ENCODE measurements at regions not wholly inside any gene's neighbourhood (a gene's known extent, or its start where the extent isn't known, plus 50 kb on each side); places are given as distances from the start of the nearest gene placed in this dataset.
"Not testable (repeated sequence)": the region's sequence is repeated elsewhere in the genome, so short reads cannot be mapped to it uniquely, and the experiment has no call there.

GRCh38 chr1:99481-99880, 352.0 kb downstream of the OR4F29 start:
- DNase-seq (ENCODE audit: low read depth), result not testable (repeated sequence)

- not testable (repeated sequence) for DNase-seq (ENCODE audit: low read depth)
These were observed 352.7 kb downstream of the OR4F29 start for GRCh38 chr1:98811-99210.

- not testable (repeated sequence) for DNase-seq (ENCODE audit: low read depth)
These were observed 360.2 kb downstream of the OR4F29 start for GRCh38 chr1:91279-91678.

GRCh38 chr1:88110-88509, 363.4 kb downstream of the OR4F29 start:
- not testable (repeated sequence) for DNase-seq (ENCODE audit: low read depth)

- DNase-seq (ENCODE audit: low read depth), result not testable (repeated sequence)
These were observed 372.3 kb downstream of the OR4F29 start for GRCh38 chr1:79152-79551.

- DNase-seq (ENCODE audit: low read depth), result not testable (repeated sequence)
These were observed 386.4 kb downstream of the OR4F29 start, which contains the start of gene OR4F5 for GRCh38 chr1:65119-65518. TSS of gene OR4F5 (plus strand) at chr1:65419.

GRCh38 chr1:56014-56531, 395.4 kb downstream of the OR4F29 start:
- DNase-seq (ENCODE audit: low read depth), result not testable (repeated sequence)

GRCh38 chr1:53182-53581, 398.3 kb downstream of the OR4F29 start:
- DNase-seq (ENCODE audit: low read depth), result not testable (repeated sequence)

- not testable (repeated sequence) for DNase-seq (ENCODE audit: low read depth)
These were observed 409.5 kb downstream of the OR4F29 start for GRCh38 chr1:41965-42466.

- not testable (repeated sequence) for DNase-seq (ENCODE audit: low read depth)
These were observed 410.3 kb downstream of the OR4F29 start for GRCh38 chr1:41197-41596.

- DNase-seq (ENCODE audit: low read depth), result not testable (repeated sequence)
These were observed 422.3 kb downstream of the OR4F29 start for GRCh38 chr1:29183-29582.

- DNase-seq (ENCODE audit: low read depth), result not testable (repeated sequence)
These were observed 434.2 kb downstream of the OR4F29 start for GRCh38 chr1:17298-17697.

- DNase-seq (ENCODE audit: low read depth), result not testable (repeated sequence)
These were observed 435.5 kb downstream of the OR4F29 start for GRCh38 chr1:16025-16424.

- DNase-seq (ENCODE audit: low read depth), result not testable (repeated sequence)
These were observed 441.3 kb downstream of the OR4F29 start for GRCh38 chr1:9941-10717.
